HepG2 (cell line): ENCODE measurements at regions not wholly inside any gene's neighbourhood (a gene's known extent, or its start where the extent isn't known, plus 50 kb on each side); places are given as distances from the start of the nearest gene placed in this dataset.
A peak's percentile ranks its signal among the peaks of the same experiment; 100 is the strongest.

Experiments used
- ATAC-seq: fragments of 200-7000 bp; cut with Tn5 transposase; 3 replicates; pipeline ENCODE4 v1.9.1; 2020; ENCODE audit warnings: mild to moderate bottlenecking, moderate library complexity
- BruUV-seq: library from RNA; stranded (reverse); fragments of 400-500 nt; replicated peaks from 2 replicates; lab custom pipeline; 2021; lab: Mats Ljungman, UMichigan
- CTCF ChIA-PET: fragments of 300-600 bp; formaldehyde crosslinking; extraction: SDS; loops from one replicate; lab custom pipeline; 2021; ENCODE audit warnings: low total read pairs, inconsistent platforms, low intra/inter-chr PET ratio; lab: Yijun Ruan, JAX
- POLR2A ChIA-PET: fragments of 350-600 bp; sonication (Branson Sonifier 250); formaldehyde crosslinking; loops from one replicate; lab custom pipeline; 2020; ENCODE audit warnings: antibody characterized with exemption, inconsistent platforms; lab: Yijun Ruan, JAX
- DNase-seq: peaks from one replicate; pipeline ENCODE4 v3.0.0-alpha.2; 2015; ENCODE audit warnings: low spot score
- FAIRE-seq: peaks from 3 replicates; lab custom pipeline; 2011; peaks lifted over from hg19 to GRCh38; lab: Jason Lieb, UNC
- H2AFZ ChIP-seq: one replicate; pipeline ENCODE4 v1.6.1; 2011; ENCODE audit warnings: low read length, inconsistent platforms
- H3K27ac ChIP-seq: fragments of 300-600 bp; 3 replicates; pipeline ENCODE4 v1.8.0; 2011; ENCODE audit warnings: mixed run types, mild to moderate bottlenecking, mixed read lengths, low read length, inconsistent platforms; ENCODE audit not compliant: insufficient read depth; ENCODE audit errors: extremely low read length
- H3K27me3 ChIP-seq, 2 experiments: fragments of 200-600 bp in 1 of 2; 2 replicates in 1 of 2; 3 replicates in 1 of 2; pipeline versions ENCODE4 v1.6.0 to v1.8.0; 2011; ENCODE audit warnings: low read length in 2 of 2, mild to moderate bottlenecking in 2 of 2, moderate library complexity in 2 of 2, inconsistent platforms in 1 of 2; ENCODE audit not compliant: insufficient read depth in 2 of 2, control insufficient read depth in 1 of 2
- H3K36me3 ChIP-seq, 2 experiments: fragments of 200-600 bp in 1 of 2; replicated peaks in 1 of 2; 2 replicates in 1 of 2; 3 replicates in 1 of 2; pipeline versions ENCODE4 v1.5.1 to v1.8.0; 2011; ENCODE audit warnings: low read length in 2 of 2, inconsistent platforms in 1 of 2; ENCODE audit not compliant: insufficient read depth in 2 of 2, control insufficient read depth in 1 of 2
- H3K4me1 ChIP-seq: 2 replicates; pipeline ENCODE4 v1.5.1; 2012; ENCODE audit warnings: low read length, inconsistent platforms; ENCODE audit not compliant: insufficient read depth
- H3K4me2 ChIP-seq: 2 replicates; pipeline ENCODE4 v1.6.0; 2011; ENCODE audit warnings: low read depth, low read length, inconsistent platforms
- H3K4me3 ChIP-seq, 3 experiments: fragments of 200-600 bp in 1 of 3; sonication (generic), shearing (Covaris generic) in 1 of 3; replicated peaks in 1 of 3; 2 replicates each; pipeline ENCODE4 v1.5.1; 2011 to 2016; ENCODE audit warnings: low read length in 3 of 3, inconsistent platforms in 2 of 3, low read depth in 2 of 3, mild to moderate bottlenecking in 2 of 3, control low read depth in 1 of 3, mixed read lengths in 1 of 3; ENCODE audit not compliant: insufficient read depth in 1 of 3
- H3K79me2 ChIP-seq: one replicate; pipeline ENCODE4 v1.6.1; 2011; ENCODE audit warnings: low read length, inconsistent platforms; ENCODE audit not compliant: insufficient read depth
- H3K9ac ChIP-seq: 2 replicates; pipeline ENCODE4 v1.6.0; 2011; ENCODE audit warnings: mild to moderate bottlenecking, low read depth, low read length, inconsistent platforms; ENCODE audit not compliant: insufficient read depth
- H3K9me3 ChIP-seq: 2 replicates; pipeline ENCODE4 v1.5.1; 2012; ENCODE audit warnings: mild to moderate bottlenecking, low read length
- H4K20me1 ChIP-seq: 2 replicates; pipeline ENCODE4 v1.6.0; 2011; ENCODE audit warnings: inconsistent platforms, mild to moderate bottlenecking, low read length, moderate library complexity; ENCODE audit not compliant: insufficient read depth
- AGO1 ChIP-seq: fragments of 200-400 bp; formaldehyde crosslinking; IDR thresholded peaks from 2 replicates; pipeline ENCODE4 v1.6.1; 2017; ENCODE audit warnings: mild to moderate bottlenecking, low read depth, low read length, moderate library complexity; ENCODE audit not compliant: poor library complexity, severe bottlenecking
- ATF7 ChIP-seq, 2 experiments: fragments of 450-650 bp in 1 of 2; sonication (generic) in 1 of 2; formaldehyde crosslinking in 1 of 2; IDR thresholded peaks; 2 replicates each; pipeline versions ENCODE4 v1.4.0 to v1.6.1; 2016 to 2020; ENCODE audit warnings: antibody characterized with exemption in 1 of 2, mild to moderate bottlenecking in 1 of 2, missing genetic modification reagents in 1 of 2
- MXD4 ChIP-seq: IDR thresholded peaks from 2 replicates; pipeline ENCODE4 v1.6.1; 2016; ENCODE audit warnings: mild to moderate bottlenecking, missing biosample characterization, missing genetic modification reagents
- RBM39 ChIP-seq: fragments of 200-400 bp; formaldehyde crosslinking; IDR thresholded peaks from one replicate; pipeline ENCODE4 v1.6.1; 2018; ENCODE audit warnings: antibody characterized with exemption, mild to moderate bottlenecking, low read depth, low read length; ENCODE audit not compliant: poor library complexity, severe bottlenecking
- RXRA ChIP-seq: sonication (generic); formaldehyde crosslinking; IDR thresholded peaks from 2 replicates; pipeline ENCODE4 v1.5.1; 2020; ENCODE audit warnings: missing genetic modification reagents
- SALL2 ChIP-seq: sonication (generic); formaldehyde crosslinking; IDR thresholded peaks from 2 replicates; pipeline ENCODE4 v1.8.1; 2023; ENCODE audit warnings: mild to moderate bottlenecking, missing genetic modification reagents, inconsistent platforms
- ZBTB44 ChIP-seq: sonication (generic); formaldehyde crosslinking; IDR thresholded peaks from 2 replicates; pipeline ENCODE4 v1.4.0; 2020; ENCODE audit warnings: missing genetic modification reagents
- ZNF264 ChIP-seq: sonication (generic); formaldehyde crosslinking; IDR thresholded peaks from 2 replicates; pipeline ENCODE4 v1.4.0; 2020; ENCODE audit warnings: missing genetic modification reagents
- ZNF563 ChIP-seq: sonication (generic); formaldehyde crosslinking; IDR thresholded peaks from 2 replicates; pipeline ENCODE4 v1.8.0; 2022; ENCODE audit warnings: mild to moderate bottlenecking, moderate library complexity, missing genetic modification reagents
- ZNF564 ChIP-seq: sonication (generic); formaldehyde crosslinking; IDR thresholded peaks from 2 replicates; pipeline ENCODE4 v1.8.1; 2023; ENCODE audit warnings: mild to moderate bottlenecking, missing genetic modification reagents
- ZNF607 ChIP-seq: sonication (generic); formaldehyde crosslinking; IDR thresholded peaks from 2 replicates; pipeline ENCODE4 v1.5.1; 2020; ENCODE audit warnings: missing genetic modification reagents, mild to moderate bottlenecking, borderline replicate concordance
- ZNF660 ChIP-seq: sonication (generic); formaldehyde crosslinking; IDR thresholded peaks from 2 replicates; pipeline ENCODE4 v1.5.1; 2020; ENCODE audit warnings: mild to moderate bottlenecking, low read depth, missing genetic modification reagents, borderline replicate concordance
- ZNF670 ChIP-seq: sonication (generic); formaldehyde crosslinking; IDR thresholded peaks from 2 replicates; pipeline ENCODE4 v1.8.0; 2022; ENCODE audit warnings: mild to moderate bottlenecking, missing genetic modification reagents, borderline replicate concordance
- ZNF761 ChIP-seq: sonication (generic); formaldehyde crosslinking; conservative IDR thresholded peaks from 2 replicates; pipeline ENCODE4 v1.4.0; 2020; ENCODE audit warnings: mild to moderate bottlenecking, missing genetic modification reagents
- ZNF781 ChIP-seq: sonication (generic); formaldehyde crosslinking; IDR thresholded peaks from 2 replicates; pipeline ENCODE4 v1.5.1; 2020; ENCODE audit warnings: borderline replicate concordance, mild to moderate bottlenecking, missing genetic modification reagents; ENCODE audit errors: not compliant biosample characterization
- WGBS: methylation state at CpG from one replicate; pipeline ENCODE4 v1.1.6; 2017; ENCODE audit warnings: low lambda C conversion rate; 5-methylcytosine and 5-hydroxymethylcytosine counted together
- in situ Hi-C: cut with HindIII; loops from 2 replicates; pipeline ENCODE4 v1.10.0; 2017; ENCODE audit warnings: low pct_unique_long_range_greater_than_20kb; ENCODE audit not compliant: extremely low pct_ligation_motif_present
- intact Hi-C: fragments of 100-400 bp; cut with micrococcal nuclease; formaldehyde crosslinking; loops from one replicate; pipeline ENCODE4 v1.10.0; 2022; ENCODE audit not compliant: unreplicated experiment

- Histone ChIP-seq H3K9ac (no peak overlapping the region), H3K4me2 (no peak overlapping the region), H3K4me3 (no peak overlapping the region), H4K20me1 (no peaks in the 10 kb centered on the region), H2AFZ (no peak overlapping the region), H3K79me2 (no peaks in the 10 kb centered on the region), H3K27me3 (no peaks in the 10 kb centered on the region; a peak in 1 of 5 replicates), H3K27ac (no peak overlapping the region), H3K4me1 (no peaks in the 10 kb centered on the region), H3K36me3 (no peaks in the 10 kb centered on the region), H3K9me3 (no peaks in the 10 kb centered on the region; the same call in 1 of the 2 replicates)
- no peak for TF ChIP-seq SALL2 (CRISPR knock-in tag)
- TF ChIP-seq ZNF761 (CRISPR knock-in tag), result no peak
- TF ChIP-seq ATF7 (IDR thresholded peaks at IDR 0.05), result no peak
- no peak for TF ChIP-seq ATF7 (CRISPR knock-in tag; IDR thresholded peaks at IDR 0.05)
- no peak for TF ChIP-seq ZBTB44 (CRISPR knock-in tag)
- TF ChIP-seq ZNF563 (CRISPR knock-in tag), result no peak
- TF ChIP-seq ZNF607 (CRISPR knock-in tag), result no peak
- no peak for TF ChIP-seq RBM39
- TF ChIP-seq ZNF564, result peak; percentile 90; the same call in 1 of the 2 replicates
- TF ChIP-seq ZNF264 (CRISPR knock-in tag), result 0 out of 2 replicates have a peak, but pooled peaks have one; percentile 52
- TF ChIP-seq ZNF670 (CRISPR knock-in tag), result no peak
- TF ChIP-seq RXRA (CRISPR knock-in tag), result no peak
- no peak for TF ChIP-seq AGO1
- no peak for TF ChIP-seq ZNF781 (CRISPR knock-in tag)
- no peak for TF ChIP-seq MXD4 (CRISPR knock-in tag)
- no peak for TF ChIP-seq ZNF660 (CRISPR knock-in tag)
- whole genome bisulfite sequencing, result 94% methylated on average over 1 of the region's 1 CpG
- intact Hi-C loops, result no loop called here
- no TSS peak for BruUV-seq
- no peak for FAIRE-seq
- ChIA-PET POLR2A (no interaction called here), CTCF (no interaction called here)
- no peak for ATAC-seq
- DNase-seq, result no peak
- in situ Hi-C loops, result no loop called here
These were observed 385.8 kb downstream of the KLF12 start for GRCh38 chr13:73748404-73748803.
